Liver (tissue), 8 donors: ENCODE measurements at regions not wholly inside any gene's neighbourhood (a gene's known extent, or its start where the extent isn't known, plus 50 kb on each side); places are given as distances from the start of the nearest gene placed in this dataset.

Experiments
- DNase-seq: peaks from one replicate; pipeline ENCODE4 v3.0.0-alpha.2; 2017; ENCODE audit warnings: low spot score
- H3K27ac ChIP-seq, 2 donors: one replicate each; pipeline ENCODE4 v1.7.0; 2013; ENCODE audit warnings: inconsistent platforms in 2 of 2, low read length in 2 of 2, control low read depth in 1 of 2, low read depth in 1 of 2, mild to moderate bottlenecking in 1 of 2
- H3K27me3 ChIP-seq, 4 donors: one replicate each; pipeline versions ENCODE4 v1.6.1 to v1.7.0; 2013; ENCODE audit warnings: low read length in 3 of 4, inconsistent platforms in 1 of 4, mild to moderate bottlenecking in 1 of 4, moderate library complexity in 1 of 4; ENCODE audit not compliant: control insufficient read depth in 4 of 4, insufficient read depth in 4 of 4
- H3K36me3 ChIP-seq, 4 donors: one replicate each; pipeline versions ENCODE4 v1.6.1 to v1.7.0; 2013; ENCODE audit warnings: low read length in 3 of 4, mild to moderate bottlenecking in 3 of 4, low read depth in 1 of 4, moderate library complexity in 1 of 4; ENCODE audit not compliant: control insufficient read depth in 4 of 4, insufficient read depth in 3 of 4
- H3K4me1 ChIP-seq, 4 donors: one replicate each; pipeline versions ENCODE4 v1.6.1 to v1.7.0; 2013; ENCODE audit warnings: low read length in 3 of 4, mild to moderate bottlenecking in 3 of 4, moderate library complexity in 1 of 4; ENCODE audit not compliant: control insufficient read depth in 4 of 4, insufficient read depth in 4 of 4
- H3K4me3 ChIP-seq, 3 donors: one replicate each; pipeline versions ENCODE4 v1.6.1 to v1.7.0; 2013; ENCODE audit warnings: low read length in 3 of 3, control low read depth in 1 of 3, low read depth in 1 of 3, mild to moderate bottlenecking in 1 of 3
- H3K9ac ChIP-seq, 2 donors: one replicate each; pipeline ENCODE4 v1.7.0; 2013; ENCODE audit warnings: low read length in 2 of 2, mild to moderate bottlenecking in 2 of 2, moderate library complexity in 2 of 2, control low read depth in 1 of 2, low read depth in 1 of 2
- H3K9me3 ChIP-seq, 4 donors: one replicate each; pipeline versions ENCODE4 v1.6.1 to v1.7.0; 2013; ENCODE audit warnings: low read length in 3 of 4; ENCODE audit not compliant: control insufficient read depth in 4 of 4
- ATF3 ChIP-seq: IDR thresholded peaks from 2 replicates; pipeline ENCODE4 v1.6.1; 2016; ENCODE audit warnings: antibody characterized with exemption
- CTCF ChIP-seq: fragments of 150-350 bp; IDR thresholded peaks from 2 replicates; pipeline ENCODE4 v1.5.1; 2017; ENCODE audit warnings: improper control_type of control experiment, low read depth, low read length; ENCODE audit not compliant: missing input control
- EGR1 ChIP-seq, 2 donors: IDR thresholded peaks; 2 replicates each; pipeline ENCODE4 v1.6.1; 2016 to 2018; ENCODE audit warnings: antibody characterized with exemption in 2 of 2, low read depth in 2 of 2
- FOXA1 ChIP-seq: IDR thresholded peaks from 2 replicates; pipeline ENCODE4 v1.6.1; 2016; ENCODE audit warnings: antibody characterized with exemption
- FOXA2 ChIP-seq: IDR thresholded peaks from 2 replicates; pipeline ENCODE4 v1.6.1; 2016; ENCODE audit warnings: antibody characterized with exemption
- GABPA ChIP-seq, 2 donors: IDR thresholded peaks in 1 of 2; conservative IDR thresholded peaks in 1 of 2; 2 replicates each; pipeline ENCODE4 v1.6.1; 2016; ENCODE audit warnings: antibody characterized with exemption in 2 of 2, mild to moderate bottlenecking in 1 of 2, moderate library complexity in 1 of 2
- HNF4A ChIP-seq, 2 donors: conservative IDR thresholded peaks; 2 replicates each; pipeline ENCODE4 v1.6.1; 2016; ENCODE audit warnings: antibody characterized with exemption in 2 of 2, mild to moderate bottlenecking in 2 of 2
- HNF4G ChIP-seq: IDR thresholded peaks from 2 replicates; pipeline ENCODE4 v1.6.1; 2016; ENCODE audit warnings: antibody characterized with exemption
- NR2F2 ChIP-seq: IDR thresholded peaks from 2 replicates; pipeline ENCODE4 v1.6.1; 2016; ENCODE audit warnings: antibody characterized with exemption
- RAD21 ChIP-seq, 2 donors: IDR thresholded peaks; 2 replicates each; pipeline ENCODE4 v1.6.1; 2016; ENCODE audit warnings: antibody characterized with exemption in 2 of 2, mild to moderate bottlenecking in 2 of 2
- REST ChIP-seq: IDR thresholded peaks from 2 replicates; pipeline ENCODE4 v1.6.1; 2016; ENCODE audit warnings: antibody characterized with exemption, mild to moderate bottlenecking
- RXRA ChIP-seq, 2 donors: IDR thresholded peaks; 2 replicates each; pipeline ENCODE4 v1.6.1; 2017 to 2018; ENCODE audit warnings: antibody characterized with exemption in 2 of 2, mild to moderate bottlenecking in 1 of 2
- TAF1 ChIP-seq: conservative IDR thresholded peaks from 2 replicates; pipeline ENCODE4 v1.6.1; 2016; ENCODE audit warnings: antibody characterized with exemption, mild to moderate bottlenecking
- YY1 ChIP-seq: IDR thresholded peaks from 2 replicates; pipeline ENCODE4 v1.6.1; 2016; ENCODE audit warnings: antibody characterized with exemption, mild to moderate bottlenecking
- WGBS: extraction: QIAGEN DNeasy Blood & Tissue Kit; methylation state at CpG from one replicate; pipeline ENCODE4 v1.1.7; 2013; 5-methylcytosine and 5-hydroxymethylcytosine counted together
- TF ChIP-seq, protein P1 (sequence below): IDR thresholded peaks from 2 replicates; pipeline ENCODE4 v1.6.1; 2016; ENCODE audit warnings: antibody characterized with exemption
- TF ChIP-seq, protein P2 (sequence below): IDR thresholded peaks from 2 replicates; pipeline ENCODE4 v1.6.1; 2016; ENCODE audit warnings: antibody characterized with exemption
- donor health status: healthy.
- donor health status: healthy.
- donor health status: healthy.
- donor health status: healthy.
- donor health status: healthy.

- WGBS = 85% methylated on average over 3 of the region's 3 CpGs
- DNase-seq = no peak
- H3K36me3 ChIP-seq = no peaks in the 10 kb centered on the region
- H3K4me1 ChIP-seq = no peaks in the 10 kb centered on the region
- H3K4me3 ChIP-seq = no peak overlapping the region
- no peak overlapping the region for H3K27ac ChIP-seq
- H3K9me3 ChIP-seq = no peaks in the 10 kb centered on the region
- no peaks in the 10 kb centered on the region for H3K27me3 ChIP-seq
- H3K9ac ChIP-seq = no peak overlapping the region
- TF ChIP-seq FOXA1 (no peak), FOXA2 (no peak)
- TF ChIP-seq, protein P1, sequence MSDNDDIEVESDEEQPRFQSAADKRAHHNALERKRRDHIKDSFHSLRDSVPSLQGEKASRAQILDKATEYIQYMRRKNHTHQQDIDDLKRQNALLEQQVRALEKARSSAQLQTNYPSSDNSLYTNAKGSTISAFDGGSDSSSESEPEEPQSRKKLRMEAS = no peak
Measured at GRCh38 chr3:68045976-68046375, 391.6 kb upstream of the SUCLG2 start.

DNA sequence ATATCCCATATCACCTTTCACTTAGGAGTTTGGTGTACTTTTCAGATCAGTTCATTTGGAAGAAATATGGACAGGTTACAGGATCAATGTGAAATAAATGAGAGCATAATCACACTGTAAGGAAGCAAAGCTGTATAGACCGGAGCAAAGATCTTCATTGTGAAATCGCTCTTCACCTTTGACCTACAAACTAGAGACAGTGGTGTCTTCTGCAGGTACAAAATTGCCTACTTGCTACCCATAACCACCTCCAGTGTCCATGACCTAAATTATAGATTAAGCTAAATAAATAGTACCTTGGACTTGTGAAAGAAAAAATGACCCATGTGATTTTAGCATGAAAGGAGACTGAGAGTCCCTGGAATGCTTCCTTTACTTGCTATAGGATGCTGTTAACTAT lies 379.5 kb upstream of the SUCLG2 start:
- no peaks in the 10 kb centered on the region for H3K4me1 ChIP-seq
- no peak overlapping the region for H3K27ac ChIP-seq
- no peaks in the 10 kb centered on the region for H3K9me3 ChIP-seq
- H3K9ac ChIP-seq = no peak overlapping the region
- no peak overlapping the region for H3K4me3 ChIP-seq
- 45% methylated on average over 2 of the region's 2 CpGs for WGBS
- TF ChIP-seq RXRA (IDR thresholded peaks at IDR 0.05) = peak; percentile 11 to 81
- no peak for TF ChIP-seq ATF3
- no peak for TF ChIP-seq TAF1
- TF ChIP-seq FOXA2 = peak; percentile 24
- peak; percentile 23 for TF ChIP-seq YY1
- TF ChIP-seq, protein P1 = peak; percentile 23
- TF ChIP-seq HNF4A (conservative IDR thresholded peaks at IDR 0.05) = peak; percentile 57 to 78
- TF ChIP-seq, protein P2, sequence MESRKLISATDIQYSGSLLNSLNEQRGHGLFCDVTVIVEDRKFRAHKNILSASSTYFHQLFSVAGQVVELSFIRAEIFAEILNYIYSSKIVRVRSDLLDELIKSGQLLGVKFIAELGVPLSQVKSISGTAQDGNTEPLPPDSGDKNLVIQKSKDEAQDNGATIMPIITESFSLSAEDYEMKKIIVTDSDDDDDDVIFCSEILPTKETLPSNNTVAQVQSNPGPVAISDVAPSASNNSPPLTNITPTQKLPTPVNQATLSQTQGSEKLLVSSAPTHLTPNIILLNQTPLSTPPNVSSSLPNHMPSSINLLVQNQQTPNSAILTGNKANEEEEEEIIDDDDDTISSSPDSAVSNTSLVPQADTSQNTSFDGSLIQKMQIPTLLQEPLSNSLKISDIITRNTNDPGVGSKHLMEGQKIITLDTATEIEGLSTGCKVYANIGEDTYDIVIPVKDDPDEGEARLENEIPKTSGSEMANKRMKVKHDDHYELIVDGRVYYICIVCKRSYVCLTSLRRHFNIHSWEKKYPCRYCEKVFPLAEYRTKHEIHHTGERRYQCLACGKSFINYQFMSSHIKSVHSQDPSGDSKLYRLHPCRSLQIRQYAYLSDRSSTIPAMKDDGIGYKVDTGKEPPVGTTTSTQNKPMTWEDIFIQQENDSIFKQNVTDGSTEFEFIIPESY = no peak
- H3K36me3 ChIP-seq = no peaks in the 10 kb centered on the region
- DNase-seq = no peak
- H3K27me3 ChIP-seq = no peaks in the 10 kb centered on the region

GRCh38 chr3:68032209-68032608 lies 377.8 kb upstream of the SUCLG2 start:
- no peak for DNase-seq
- H3K36me3 ChIP-seq = no peaks in the 10 kb centered on the region
- H3K27ac ChIP-seq = no peak overlapping the region
- TF ChIP-seq NR2F2 (no peak), TAF1 (no peak), RXRA (IDR thresholded peaks at IDR 0.05) (no peak), HNF4G (no peak), FOXA2 (no peak), RAD21 (IDR thresholded peaks at IDR 0.05) (no peak), ATF3 (no peak), GABPA (IDR thresholded peaks at IDR 0.05 in 1 of 2, conservative IDR thresholded peaks at IDR 0.05 in 1 of 2) (no peak), EGR1 (IDR thresholded peaks at IDR 0.05; ENCODE audit: low read depth in 2 of 2) (no peak), REST (no peak), YY1 (no peak), CTCF (no peak), FOXA1 (no peak)
- TF ChIP-seq, protein P2 = no peak
- TF ChIP-seq, protein P1 = no peak

More at GRCh38 chr3:68032209-68032608, 377.8 kb upstream of the SUCLG2 start:
- H3K9me3 ChIP-seq = no peaks in the 10 kb centered on the region
- H3K4me1 ChIP-seq = no peaks in the 10 kb centered on the region
- no peaks in the 10 kb centered on the region for H3K27me3 ChIP-seq
- H3K9ac ChIP-seq = no peak overlapping the region
- H3K4me3 ChIP-seq = no peak overlapping the region
